IPS DF 19.7 (cell line): ENCODE measurements at regions not wholly inside any gene's neighbourhood (a gene's known extent, or its start where the extent isn't known, plus 50 kb on each side); places are given as distances from the start of the nearest gene placed in this dataset.

ENCODE experiments used
- DNase-seq: peaks from one replicate; pipeline ENCODE4 v3.0.0-alpha.2; 2013; ENCODE audit warnings: low read depth, low spot score

GRCh38 chr1:177848577-177848976, 121.3 kb downstream of the SEC16B start:
- DNase-seq = no peak

GRCh38 chr1:177847843-177848242, 122.0 kb downstream of the SEC16B start:
- no peak for DNase-seq

GRCh38 chr1:177838907-177839485, 130.9 kb downstream of the SEC16B start:
- DNase-seq = no peak

GRCh38 chr1:177833631-177834030, 136.2 kb downstream of the SEC16B start:
- no peak for DNase-seq

- no peak for DNase-seq
These were observed 139.2 kb downstream of the SEC16B start for GRCh38 chr1:177830531-177831135.

GRCh38 chr1:177825276-177825901, 144.5 kb downstream of the SEC16B start:
- no peak for DNase-seq

- no peak for DNase-seq
These were observed 145.3 kb downstream of the SEC16B start for GRCh38 chr1:177824508-177824982.

GRCh38 chr1:177820213-177820612, 149.6 kb downstream of the SEC16B start:
- DNase-seq = no peak

- DNase-seq = no peak
These were observed 151.7 kb downstream of the SEC16B start for GRCh38 chr1:177817937-177818875.

GRCh38 chr1:177812650-177813049, 157.2 kb downstream of the SEC16B start:
- DNase-seq = no peak

- no peak for DNase-seq
These were observed 157.7 kb downstream of the SEC16B start for GRCh38 chr1:177812144-177812543.

- DNase-seq = no peak
These were observed 158.4 kb downstream of the SEC16B start for GRCh38 chr1:177811429-177811828.

- no peak for DNase-seq
These were observed 160.0 kb downstream of the SEC16B start for GRCh38 chr1:177809819-177810218.

GRCh38 chr1:177802304-177802703, 167.6 kb downstream of the SEC16B start:
- DNase-seq = no peak

- no peak for DNase-seq
These were observed 168.1 kb downstream of the SEC16B start for GRCh38 chr1:177801790-177802189.

GRCh38 chr1:177800400-177801088, 169.3 kb downstream of the SEC16B start:
- no peak for DNase-seq

- no peak for DNase-seq
These were observed 170.1 kb downstream of the SEC16B start for GRCh38 chr1:177799746-177800145.

GRCh38 chr1:177798614-177799013, 171.2 kb downstream of the SEC16B start:
- no peak for DNase-seq

- DNase-seq = no peak
These were observed 173.3 kb downstream of the SEC16B start for GRCh38 chr1:177796561-177796960.

GRCh38 chr1:177794376-177794991, 175.4 kb downstream of the SEC16B start:
- DNase-seq = peak; percentile 72

- no peak for DNase-seq
These were observed 176.0 kb downstream of the SEC16B start for GRCh38 chr1:177793900-177794299.
